ENCODE measurements at regions not wholly inside any gene's neighbourhood (a gene's known extent, or its start where the extent isn't known, plus 50 kb on each side); places are given as distances from the start of the nearest gene placed in this dataset.

GRCh38 chr5:121271546-121271945, 580.1 kb upstream of the FTMT start:
- H3K27ac ChIP-seq: no peak overlapping the region
- DNase-seq: no peak
- H3K4me1 ChIP-seq: no peaks in the 10 kb centered on the region
- H3K27me3 ChIP-seq: no peaks in the 10 kb centered on the region
- H3K4me3 ChIP-seq: no peak overlapping the region
- no peaks in the 10 kb centered on the region for H3K9me3 ChIP-seq (replicated peaks)
- no peaks in the 10 kb centered on the region for H3K36me3 ChIP-seq

GRCh38 chr5:121273833-121274433, 577.7 kb upstream of the FTMT start:
- Histone ChIP-seq H3K9me3 (replicated peaks) (no peaks in the 10 kb centered on the region), H3K27me3 (no peaks in the 10 kb centered on the region), H3K4me3 (no peak overlapping the region), H3K27ac (no peak overlapping the region), H3K36me3 (no peaks in the 10 kb centered on the region), H3K4me1 (no peaks in the 10 kb centered on the region)
- peak in 1 of 2 experiments; percentile 4 for DNase-seq

- H3K9me3 ChIP-seq (replicated peaks): no peaks in the 10 kb centered on the region
- H3K36me3 ChIP-seq: no peaks in the 10 kb centered on the region
- no peak overlapping the region for H3K4me3 ChIP-seq
- no peaks in the 10 kb centered on the region for H3K4me1 ChIP-seq
- H3K27me3 ChIP-seq: no peaks in the 10 kb centered on the region
- no peak for DNase-seq
- no peak overlapping the region for H3K27ac ChIP-seq
Measured at GRCh38 chr5:121279801-121280200, 571.9 kb upstream of the FTMT start.

- no peak overlapping the region for H3K4me3 ChIP-seq
- no peaks in the 10 kb centered on the region for H3K27me3 ChIP-seq
- no peak for DNase-seq
- H3K9me3 ChIP-seq (replicated peaks): no peaks in the 10 kb centered on the region
- no peak overlapping the region for H3K27ac ChIP-seq
- no peaks in the 10 kb centered on the region for H3K36me3 ChIP-seq
- no peaks in the 10 kb centered on the region for H3K4me1 ChIP-seq
Measured at GRCh38 chr5:121285801-121286521, 565.7 kb upstream of the FTMT start.

GRCh38 chr5:121288781-121289180, 562.9 kb upstream of the FTMT start:
- H3K36me3 ChIP-seq: no peaks in the 10 kb centered on the region
- DNase-seq: no peak
- H3K27me3 ChIP-seq: no peaks in the 10 kb centered on the region
- no peak overlapping the region for H3K4me3 ChIP-seq
- H3K27ac ChIP-seq: no peak overlapping the region
- H3K4me1 ChIP-seq: no peaks in the 10 kb centered on the region
- H3K9me3 ChIP-seq (replicated peaks): no peaks in the 10 kb centered on the region

GRCh38 chr5:121292664-121293063, 559.0 kb upstream of the FTMT start:
- Histone ChIP-seq H3K4me1 (no peaks in the 10 kb centered on the region), H3K27ac (no peak overlapping the region), H3K9me3 (replicated peaks) (no peaks in the 10 kb centered on the region), H3K4me3 (no peak overlapping the region), H3K27me3 (no peaks in the 10 kb centered on the region), H3K36me3 (no peaks in the 10 kb centered on the region)
- DNase-seq: no peak

- no peaks in the 10 kb centered on the region for H3K27me3 ChIP-seq
- no peaks in the 10 kb centered on the region for H3K4me1 ChIP-seq
- no peaks in the 10 kb centered on the region for H3K9me3 ChIP-seq (replicated peaks)
Measured at GRCh38 chr5:121296356-121296755, 555.3 kb upstream of the FTMT start.

GRCh38 chr5:121299153-121299552, 552.5 kb upstream of the FTMT start:
- DNase-seq: no peak
- Histone ChIP-seq H3K27ac (no peak overlapping the region), H3K9me3 (replicated peaks) (no peaks in the 10 kb centered on the region), H3K4me3 (no peak overlapping the region), H3K4me1 (no peaks in the 10 kb centered on the region), H3K27me3 (no peaks in the 10 kb centered on the region), H3K36me3 (no peaks in the 10 kb centered on the region)

More at GRCh38 chr5:121296356-121296755, 555.3 kb upstream of the FTMT start:
- DNase-seq: no peak
- Histone ChIP-seq H3K27ac (no peak overlapping the region), H3K36me3 (no peaks in the 10 kb centered on the region), H3K4me3 (no peak overlapping the region)

GRCh38 chr5:121304838-121305237, 546.8 kb upstream of the FTMT start:
- H3K4me1 ChIP-seq: no peaks in the 10 kb centered on the region
- no peak for DNase-seq
- no peak overlapping the region for H3K4me3 ChIP-seq
- H3K9me3 ChIP-seq (replicated peaks): no peaks in the 10 kb centered on the region
- H3K36me3 ChIP-seq: no peaks in the 10 kb centered on the region
- no peak overlapping the region for H3K27ac ChIP-seq
- no peaks in the 10 kb centered on the region for H3K27me3 ChIP-seq

GRCh38 chr5:121313886-121314285, 537.8 kb upstream of the FTMT start:
- Histone ChIP-seq H3K27me3 (no peaks in the 10 kb centered on the region), H3K36me3 (no peaks in the 10 kb centered on the region), H3K4me3 (no peak overlapping the region), H3K9me3 (replicated peaks) (no peaks in the 10 kb centered on the region), H3K27ac (no peak overlapping the region), H3K4me1 (no peaks in the 10 kb centered on the region)
- DNase-seq: no peak

GRCh38 chr5:121315786-121316185, 535.9 kb upstream of the FTMT start:
- Histone ChIP-seq H3K4me1 (no peaks in the 10 kb centered on the region), H3K27ac (no peak overlapping the region), H3K36me3 (no peaks in the 10 kb centered on the region), H3K4me3 (no peak overlapping the region), H3K27me3 (no peaks in the 10 kb centered on the region), H3K9me3 (replicated peaks) (no peaks in the 10 kb centered on the region)
- no peak for DNase-seq

GRCh38 chr5:121319292-121319691, 532.4 kb upstream of the FTMT start:
- DNase-seq: no peak
- H3K4me3 ChIP-seq: no peak overlapping the region
- H3K27ac ChIP-seq: no peak overlapping the region
- H3K27me3 ChIP-seq: no peaks in the 10 kb centered on the region
- no peaks in the 10 kb centered on the region for H3K4me1 ChIP-seq
- H3K9me3 ChIP-seq (replicated peaks): no peaks in the 10 kb centered on the region
- H3K36me3 ChIP-seq: no peaks in the 10 kb centered on the region

GRCh38 chr5:121325930-121326329, 525.8 kb upstream of the FTMT start:
- DNase-seq: no peak
- H3K27me3 ChIP-seq: no peaks in the 10 kb centered on the region
- H3K27ac ChIP-seq: no peak overlapping the region
- no peaks in the 10 kb centered on the region for H3K9me3 ChIP-seq (replicated peaks)
- H3K4me1 ChIP-seq: no peaks in the 10 kb centered on the region
- H3K36me3 ChIP-seq: no peaks in the 10 kb centered on the region
- no peak overlapping the region for H3K4me3 ChIP-seq

GRCh38 chr5:121350181-121350930, 501.3 kb upstream of the FTMT start:
- Histone ChIP-seq H3K27ac (no peak overlapping the region), H3K36me3 (no peaks in the 10 kb centered on the region), H3K9me3 (replicated peaks) (no peaks in the 10 kb centered on the region), H3K4me3 (no peak overlapping the region), H3K4me1 (no peaks in the 10 kb centered on the region), H3K27me3 (no peaks in the 10 kb centered on the region)
- DNase-seq: no peak

- DNase-seq: no peak
- H3K27me3 ChIP-seq: 0 out of 2 replicates have a peak, but pooled peaks cover under 1% of the 10 kb centered on the region
- H3K9me3 ChIP-seq (replicated peaks): no peaks in the 10 kb centered on the region
- no peak overlapping the region for H3K27ac ChIP-seq
- no peaks in the 10 kb centered on the region for H3K4me1 ChIP-seq
- no peaks in the 10 kb centered on the region for H3K36me3 ChIP-seq
- H3K4me3 ChIP-seq: no peak overlapping the region
Measured at GRCh38 chr5:121366515-121366914, 485.2 kb upstream of the FTMT start.

Measured in SJCRH30 (cell line).